HCT116 (cell line): ENCODE measurements at regions not wholly inside any gene's neighbourhood (a gene's known extent, or its start where the extent isn't known, plus 50 kb on each side); places are given as distances from the start of the nearest gene placed in this dataset.

Experiments used
- ATAC-seq: fragments of 200-7000 bp; cut with Tn5 transposase; 2 replicates; pipeline ENCODE4 v1.9.1; 2020; ENCODE audit warnings: mild to moderate bottlenecking, moderate library complexity
- BruUV-seq: library from RNA; stranded (reverse); fragments of 400-500 nt; replicated peaks from 2 replicates; lab custom pipeline; 2021; lab: Mats Ljungman, UMichigan
- CTCF ChIA-PET: fragments of 300-600 bp; sonication (Branson Sonifier 250); formaldehyde crosslinking; loops from one replicate; lab custom pipeline; 2021; ENCODE audit warnings: antibody characterized with exemption; lab: Charles Lee
- POLR2A ChIA-PET: fragments of 300-600, 350-600 bp; sonication (Branson Sonifier 250); formaldehyde crosslinking; loops from one replicate; lab custom pipeline; 2021; ENCODE audit warnings: antibody characterized with exemption; lab: Charles Lee
- RAD21 ChIA-PET, 2 experiments: fragments of 300-600 bp; sonication (Branson Sonifier 250); formaldehyde crosslinking; loops; one replicate each; lab custom pipeline; 2023; ENCODE audit warnings: low total read pairs in 2 of 2; ENCODE audit not compliant: uncharacterized antibody in 2 of 2, unreplicated experiment in 2 of 2, low non-redundant PET in 1 of 2; lab: Charles Lee
- DNase-seq: peaks from one replicate; pipeline ENCODE4 v3.0.0-alpha.2; 2010; ENCODE audit warnings: low read depth, low spot score
- H2AFZ ChIP-seq: fragments of 200-600 bp; shearing (Covaris generic), sonication (generic); 2 replicates; pipeline ENCODE4 v1.6.1; 2017; ENCODE audit warnings: low read depth, mixed run types, mixed read lengths, antibody characterized with exemption, low read length; ENCODE audit not compliant: poor library complexity, severe bottlenecking
- H3K27ac ChIP-seq: 2 replicates; pipeline ENCODE4 v1.5.1; 2012; ENCODE audit warnings: low read depth, low read length
- H3K27me3 ChIP-seq: fragments of 200-600 bp; sonication (generic); 2 replicates; pipeline ENCODE4 v1.6.1; 2016; ENCODE audit warnings: mixed run types, low read length, mixed read lengths; ENCODE audit not compliant: insufficient read depth
- H3K36me3 ChIP-seq, 2 experiments: fragments of 200-500 bp in 1 of 2; fragments of 200-600 bp in 1 of 2; sonication (Bioruptor generic) in 1 of 2; sonication (generic) in 1 of 2; 2 replicates each; pipeline versions ENCODE4 v1.5.1 to v1.6.1; 2014 to 2016; ENCODE audit warnings: low read length in 2 of 2, inconsistent platforms in 1 of 2, mixed read lengths in 1 of 2, mixed run types in 1 of 2; ENCODE audit not compliant: insufficient read depth in 2 of 2, control insufficient read depth in 1 of 2
- H3K4me1 ChIP-seq, 2 experiments: fragments of 200-600 bp in 1 of 2; sonication (generic) in 1 of 2; 2 replicates each; pipeline versions ENCODE4 v1.5.1 to v1.6.1; 2012 to 2017; ENCODE audit warnings: low read length in 2 of 2, inconsistent platforms in 1 of 2, mild to moderate bottlenecking in 1 of 2, mixed read lengths in 1 of 2, mixed run types in 1 of 2, moderate library complexity in 1 of 2; ENCODE audit not compliant: insufficient read depth in 2 of 2, control insufficient read depth in 1 of 2
- H3K4me2 ChIP-seq: fragments of 200-600 bp; sonication (generic); 2 replicates; pipeline ENCODE4 v1.6.1; 2017; ENCODE audit warnings: mixed run types, low read length, mixed read lengths
- H3K4me3 ChIP-seq, 2 experiments: fragments of 200-600 bp in 1 of 2; sonication (generic) in 1 of 2; replicated peaks in 1 of 2; 2 replicates each; pipeline ENCODE4 v1.5.1; 2011 to 2016; ENCODE audit warnings: low read length in 2 of 2, control low read depth in 1 of 2, low read depth in 1 of 2, mild to moderate bottlenecking in 1 of 2, mixed read lengths in 1 of 2, mixed run types in 1 of 2
- H3K79me2 ChIP-seq: fragments of 200-600 bp; sonication (generic); 2 replicates; pipeline ENCODE4 v1.6.1; 2017; ENCODE audit warnings: mild to moderate bottlenecking, mixed run types, low read length, moderate library complexity, mixed read lengths; ENCODE audit not compliant: insufficient read depth
- H3K9ac ChIP-seq: fragments of 200-600 bp; sonication (generic); 2 replicates; pipeline ENCODE4 v1.6.1; 2016; ENCODE audit warnings: low read length, mixed read lengths
- H3K9me2 ChIP-seq: fragments of 200-600 bp; sonication (generic), shearing (Covaris generic); 2 replicates; pipeline ENCODE4 v1.6.1; 2017; ENCODE audit warnings: mixed run types, mild to moderate bottlenecking, moderate library complexity; ENCODE audit not compliant: insufficient read depth
- H3K9me3 ChIP-seq, 2 experiments: fragments of 200-500 bp in 1 of 2; fragments of 200-600 bp in 1 of 2; sonication (Bioruptor generic) in 1 of 2; sonication (generic) in 1 of 2; 2 replicates each; pipeline ENCODE4 v1.6.1; 2014 to 2017; ENCODE audit warnings: low read length in 2 of 2, mixed read lengths in 2 of 2, inconsistent platforms in 1 of 2, low read depth in 1 of 2, mild to moderate bottlenecking in 1 of 2, mixed run types in 1 of 2, moderate library complexity in 1 of 2; ENCODE audit not compliant: control insufficient read depth in 1 of 2, insufficient read depth in 1 of 2
- H4K20me1 ChIP-seq: fragments of 200-600 bp; sonication (generic), shearing (Covaris generic); 2 replicates; pipeline ENCODE4 v1.6.1; 2017; ENCODE audit warnings: mixed run types, mild to moderate bottlenecking, moderate library complexity; ENCODE audit not compliant: insufficient read depth
- YY1 ChIP-seq: IDR thresholded peaks from 2 replicates; pipeline ENCODE4 v1.6.1; 2011; ENCODE audit warnings: low read length, low read depth, moderate library complexity, mild to moderate bottlenecking; ENCODE audit not compliant: insufficient replicate concordance; ENCODE audit errors: extremely low read depth
- intact Hi-C: fragments of 100-400 bp; cut with micrococcal nuclease; formaldehyde crosslinking; loops from 2 replicates; pipeline ENCODE4 v1.10.0; 2022
- TF ChIP-seq, protein P1 (sequence below), 3 experiments: fragments of 200-600 bp in 1 of 3; sonication (generic) in 1 of 3; IDR thresholded peaks in 2 of 3; conservative IDR thresholded peaks in 1 of 3; 2 replicates each; pipeline ENCODE4 v1.5.1; 2012 to 2017; ENCODE audit warnings: low read depth in 2 of 3, low read length in 2 of 3, antibody characterized with exemption in 1 of 3, borderline replicate concordance in 1 of 3, control low read depth in 1 of 3, mild to moderate bottlenecking in 1 of 3, mixed read lengths in 1 of 3, mixed run types in 1 of 3, moderate library complexity in 1 of 3; ENCODE audit not compliant: insufficient read depth in 1 of 3
- TF ChIP-seq, protein P2 (sequence below): IDR thresholded peaks from 2 replicates; pipeline ENCODE4 v1.6.1; 2012

DNA sequence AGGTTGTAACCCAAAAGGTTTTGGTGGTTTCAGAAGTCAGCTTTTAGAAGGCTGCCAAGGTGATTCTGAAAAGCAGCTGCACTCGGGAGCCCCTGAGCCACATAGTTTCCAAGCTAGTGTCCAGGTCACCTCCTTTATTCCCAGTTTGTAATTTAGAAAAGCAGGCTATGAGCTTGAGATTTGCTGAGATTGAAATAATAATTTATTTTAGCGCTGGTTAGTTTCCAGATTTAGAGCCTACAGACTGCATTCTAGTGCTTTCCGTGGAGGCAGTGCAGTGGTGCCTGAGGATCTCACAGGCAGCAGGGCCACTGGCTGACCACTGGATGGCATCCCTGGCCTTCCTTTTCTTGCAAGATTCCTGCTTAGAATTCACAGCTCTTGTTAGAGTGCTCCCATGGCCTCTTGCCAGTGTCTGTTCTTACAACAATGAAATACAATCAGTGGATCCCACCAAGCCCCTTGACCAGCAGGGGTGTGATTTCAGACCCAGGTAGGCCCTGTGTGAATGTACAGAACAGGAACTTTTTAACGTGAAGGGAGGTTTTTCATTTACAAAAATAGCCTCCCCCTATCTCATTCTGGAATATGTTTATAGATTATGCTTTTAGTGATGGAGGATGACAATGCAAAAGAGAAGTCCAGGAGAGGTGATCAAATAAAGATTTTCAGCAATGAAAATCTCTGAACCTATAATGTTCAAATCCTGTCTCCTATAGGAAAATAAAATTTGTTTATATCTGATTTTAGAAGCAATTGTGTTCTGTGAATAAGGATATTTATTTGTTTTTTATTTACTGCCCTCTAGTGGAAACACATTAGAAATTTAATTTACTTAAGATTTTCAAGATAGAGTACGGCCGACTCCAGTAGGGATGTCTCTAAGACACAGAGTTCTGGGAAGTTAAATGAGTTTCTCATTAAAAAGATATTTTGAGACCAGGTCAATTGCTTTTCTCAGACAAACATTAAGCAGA is 362.1 kb upstream of the STXBP6 start:
- Histone ChIP-seq H3K9me2 (no peaks in the 10 kb centered on the region), H3K4me1 (no peaks in the 10 kb centered on the region), H3K27ac (no peak overlapping the region), H3K79me2 (no peaks in the 10 kb centered on the region), H3K4me3 (no peak overlapping the region), H3K36me3 (no peaks in the 10 kb centered on the region), H2AFZ (no peak overlapping the region), H3K9ac (no peak overlapping the region), H3K9me3 (peaks cover 0 to 7% of the 10 kb centered on the region in 2 experiments; a peak in 2 of 4 replicates), H3K27me3 (no peaks in the 10 kb centered on the region), H4K20me1 (no peaks in the 10 kb centered on the region), H3K4me2 (no peak overlapping the region)
- no peak for TF ChIP-seq YY1
- TF ChIP-seq, protein P1, sequence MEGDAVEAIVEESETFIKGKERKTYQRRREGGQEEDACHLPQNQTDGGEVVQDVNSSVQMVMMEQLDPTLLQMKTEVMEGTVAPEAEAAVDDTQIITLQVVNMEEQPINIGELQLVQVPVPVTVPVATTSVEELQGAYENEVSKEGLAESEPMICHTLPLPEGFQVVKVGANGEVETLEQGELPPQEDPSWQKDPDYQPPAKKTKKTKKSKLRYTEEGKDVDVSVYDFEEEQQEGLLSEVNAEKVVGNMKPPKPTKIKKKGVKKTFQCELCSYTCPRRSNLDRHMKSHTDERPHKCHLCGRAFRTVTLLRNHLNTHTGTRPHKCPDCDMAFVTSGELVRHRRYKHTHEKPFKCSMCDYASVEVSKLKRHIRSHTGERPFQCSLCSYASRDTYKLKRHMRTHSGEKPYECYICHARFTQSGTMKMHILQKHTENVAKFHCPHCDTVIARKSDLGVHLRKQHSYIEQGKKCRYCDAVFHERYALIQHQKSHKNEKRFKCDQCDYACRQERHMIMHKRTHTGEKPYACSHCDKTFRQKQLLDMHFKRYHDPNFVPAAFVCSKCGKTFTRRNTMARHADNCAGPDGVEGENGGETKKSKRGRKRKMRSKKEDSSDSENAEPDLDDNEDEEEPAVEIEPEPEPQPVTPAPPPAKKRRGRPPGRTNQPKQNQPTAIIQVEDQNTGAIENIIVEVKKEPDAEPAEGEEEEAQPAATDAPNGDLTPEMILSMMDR (IDR thresholded peaks at IDR 0.05 in 2 of 3, conservative IDR thresholded peaks at IDR 0.05 in 1 of 3; ENCODE audit: borderline replicate concordance in 1 of 3, insufficient read depth in 1 of 3, low read depth in 2 of 3, low read length in 2 of 3) = peak in 1 of 3 experiments; percentile 42; a peak in 2 of 6 replicates
- ATAC-seq (no peak), DNase-seq (no peak)
- intact Hi-C loops = no loop called here
- RAD21 ChIA-PET = no interaction called here
- CTCF ChIA-PET = no interaction called here
- BruUV-seq = no TSS peak
- POLR2A ChIA-PET = no interaction called here

DNA sequence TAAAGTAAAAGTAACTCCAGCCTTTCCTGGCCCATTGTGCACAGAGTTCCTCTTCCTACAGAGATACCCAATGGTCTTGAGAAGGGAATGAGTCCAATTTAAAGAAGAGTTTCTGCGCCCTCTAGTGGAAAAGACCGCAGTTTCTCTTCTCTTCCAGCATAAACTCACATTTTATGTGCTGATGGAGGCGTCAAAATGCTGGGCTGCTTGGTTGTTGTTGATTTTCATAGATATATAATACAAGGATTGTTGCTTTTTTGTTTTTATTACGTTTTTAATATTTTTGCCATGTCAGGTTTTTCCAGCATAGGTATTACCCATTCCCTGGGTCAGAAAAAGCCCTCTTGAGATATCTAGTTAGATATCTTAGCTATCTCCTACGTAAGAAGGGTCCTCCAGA is 356.9 kb upstream of the STXBP6 start:
- intact Hi-C loops = loop anchor here (10.0 kb wide), 1 partner anchor 692 kb away; no protein-coding TSS in a partner anchor
- CTCF ChIA-PET = no interaction called here

More for the DNA sequence above, 356.9 kb upstream of the STXBP6 start:
- TF ChIP-seq, protein P2, sequence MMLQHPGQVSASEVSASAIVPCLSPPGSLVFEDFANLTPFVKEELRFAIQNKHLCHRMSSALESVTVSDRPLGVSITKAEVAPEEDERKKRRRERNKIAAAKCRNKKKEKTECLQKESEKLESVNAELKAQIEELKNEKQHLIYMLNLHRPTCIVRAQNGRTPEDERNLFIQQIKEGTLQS = no peak
- TF ChIP-seq, protein P1 (IDR thresholded peaks at IDR 0.05 in 2 of 3, conservative IDR thresholded peaks at IDR 0.05 in 1 of 3; ENCODE audit: borderline replicate concordance in 1 of 3, insufficient read depth in 1 of 3, low read depth in 2 of 3, low read length in 2 of 3) = peak in 2 of 3 experiments; percentile 42 to 45; a peak in 3 of 6 replicates
- no peaks in the 10 kb centered on the region for H4K20me1 ChIP-seq
- H3K36me3 ChIP-seq = no peaks in the 10 kb centered on the region
- POLR2A ChIA-PET = no interaction called here
- H3K9ac ChIP-seq = no peak overlapping the region
- no peak overlapping the region for H3K4me3 ChIP-seq
- no peaks in the 10 kb centered on the region for H3K4me1 ChIP-seq
- peaks cover 0 to 9% of the 10 kb centered on the region in 2 experiments; a peak in 1 of 4 replicates for H3K9me3 ChIP-seq
- BruUV-seq = no TSS peak
- H2AFZ ChIP-seq = no peak overlapping the region
- H3K4me2 ChIP-seq = no peak overlapping the region
- DNase-seq (no peak), ATAC-seq (no peak)
- no peaks in the 10 kb centered on the region for H3K27me3 ChIP-seq
- H3K27ac ChIP-seq = no peak overlapping the region
- H3K9me2 ChIP-seq = no peaks in the 10 kb centered on the region
- no peaks in the 10 kb centered on the region for H3K79me2 ChIP-seq
- RAD21 ChIA-PET = no interaction called here
